ENCODE measurements at regions not wholly inside any gene's neighbourhood (a gene's known extent, or its start where the extent isn't known, plus 50 kb on each side); places are given as distances from the start of the nearest gene placed in this dataset.
A peak's percentile ranks its signal among the peaks of the same experiment; 100 is the strongest.

DNA sequence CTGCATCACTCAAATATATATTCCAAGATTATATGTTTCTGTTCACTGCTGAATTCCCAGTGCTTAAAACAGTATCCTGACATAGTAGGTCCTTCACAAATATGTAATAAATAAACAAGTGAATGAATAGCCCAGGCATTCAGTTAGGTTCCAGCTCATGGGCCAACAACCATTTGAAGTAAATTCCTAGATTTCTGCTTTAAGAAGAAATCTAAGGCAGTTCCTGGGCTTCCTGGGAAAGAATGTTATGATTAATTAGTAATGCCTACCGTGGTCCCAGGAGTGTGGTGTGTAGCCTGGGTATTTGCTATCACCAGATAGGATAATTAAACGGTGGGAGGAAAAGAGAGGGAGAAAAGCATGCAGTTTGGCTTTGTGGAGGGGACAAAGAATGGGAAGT lies 576.8 kb downstream of the SOX6 start:
- DNase-seq = no peak

DNA sequence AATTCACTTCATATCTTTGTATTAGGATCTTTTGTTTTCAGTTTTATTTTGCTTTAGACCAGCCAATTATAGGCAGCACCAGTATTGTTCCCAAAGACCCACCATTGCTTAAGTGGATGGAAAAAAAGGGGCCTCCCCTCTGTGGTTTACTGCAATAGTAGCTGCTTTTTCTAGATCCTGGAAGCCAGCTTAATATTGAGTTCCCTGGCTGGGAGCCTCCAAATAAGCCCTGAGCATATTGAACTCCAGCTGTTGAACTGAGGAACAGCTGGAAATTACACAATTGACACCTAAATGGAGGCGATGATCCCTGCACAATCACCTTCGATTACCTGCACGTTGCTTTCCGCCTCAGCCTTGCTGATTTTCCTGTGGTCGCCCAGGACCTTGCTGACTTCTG lies 576.0 kb downstream of the SOX6 start:
- no peak for DNase-seq

DNA sequence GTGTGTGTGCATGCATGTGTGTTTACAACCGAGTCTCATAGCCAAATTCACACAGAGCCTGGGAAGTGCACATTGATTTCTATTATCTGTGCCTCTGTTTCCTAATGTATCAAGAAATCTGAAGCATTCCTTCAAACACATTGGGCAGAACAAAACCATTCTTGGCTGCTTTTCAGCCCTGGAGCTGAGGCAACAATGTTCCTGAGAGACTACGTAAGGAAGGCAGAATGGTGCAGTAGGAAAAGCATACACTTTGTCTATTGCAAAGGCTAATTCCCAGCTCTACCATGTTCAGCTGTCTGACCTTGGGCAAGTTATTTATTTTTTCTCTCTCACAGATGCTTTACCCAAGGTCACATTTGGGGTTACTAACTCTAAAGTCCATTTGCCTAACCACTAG lies 575.5 kb downstream of the SOX6 start:
- DNase-seq = no peak

DNA sequence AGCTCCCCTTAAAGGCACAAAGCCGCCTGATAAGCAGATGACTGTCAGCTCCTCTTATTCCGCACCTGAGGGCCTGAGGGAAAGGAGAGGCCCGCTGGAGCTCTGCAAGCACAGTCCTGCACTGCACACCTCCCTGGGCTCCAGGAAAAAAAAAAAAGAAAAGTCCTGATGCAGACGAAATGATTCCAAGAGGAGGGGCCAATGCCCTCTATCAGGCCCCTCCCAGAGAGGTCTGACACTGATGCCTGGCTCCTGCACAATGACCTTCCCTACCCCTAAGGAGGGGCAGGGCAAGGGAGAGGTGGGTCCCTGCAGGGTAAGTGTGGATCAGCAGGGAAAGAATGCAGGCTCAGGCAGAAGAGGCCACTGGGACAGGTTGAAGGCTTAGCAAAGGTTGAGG lies 572.7 kb downstream of the SOX6 start:
- no peak for DNase-seq

DNA sequence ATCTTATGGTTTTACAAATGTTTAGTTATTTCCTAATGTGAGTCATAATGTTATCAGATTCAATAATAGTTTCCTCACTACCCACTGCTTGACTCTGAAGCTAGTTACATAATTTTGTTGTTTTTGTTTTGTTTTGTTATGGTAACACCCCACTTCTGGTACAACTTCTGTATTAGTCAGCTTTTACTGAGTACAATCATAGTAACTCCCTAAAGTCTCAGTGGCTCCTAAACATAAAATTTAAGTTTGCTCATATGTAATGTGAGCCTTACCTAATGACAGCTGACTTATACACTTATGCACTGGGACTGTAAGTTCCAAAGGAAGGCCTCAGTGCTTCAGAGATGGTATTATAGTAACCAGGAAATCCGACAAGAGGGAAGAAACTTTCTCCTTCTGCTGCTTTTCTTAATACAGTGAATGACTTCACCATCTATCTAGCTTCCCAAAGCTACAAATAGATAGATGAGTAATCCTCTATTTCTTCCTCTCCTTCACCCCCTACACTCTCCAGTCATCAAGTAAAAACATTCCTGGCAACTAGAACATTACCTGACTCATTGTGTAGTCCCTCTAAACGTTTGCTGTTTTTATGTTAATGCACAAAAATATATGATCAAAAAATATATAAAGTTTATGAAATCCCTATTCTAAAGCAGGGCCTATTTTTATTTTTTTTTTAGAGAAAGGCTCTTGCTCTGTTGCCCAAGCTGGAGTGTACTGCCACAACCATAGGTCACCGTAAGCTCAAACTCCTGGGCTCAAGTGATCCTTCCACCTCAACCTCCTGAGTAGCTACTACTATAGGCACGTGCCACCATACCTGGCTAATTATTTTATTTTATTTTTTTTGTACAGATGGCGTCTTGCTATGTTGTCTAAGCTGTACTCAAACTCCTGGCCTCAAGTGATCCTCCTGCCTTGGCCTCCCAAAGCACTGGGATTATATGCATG lies 563.0 kb downstream of the SOX6 start:
- peak; percentile 67 for DNase-seq

DNA sequence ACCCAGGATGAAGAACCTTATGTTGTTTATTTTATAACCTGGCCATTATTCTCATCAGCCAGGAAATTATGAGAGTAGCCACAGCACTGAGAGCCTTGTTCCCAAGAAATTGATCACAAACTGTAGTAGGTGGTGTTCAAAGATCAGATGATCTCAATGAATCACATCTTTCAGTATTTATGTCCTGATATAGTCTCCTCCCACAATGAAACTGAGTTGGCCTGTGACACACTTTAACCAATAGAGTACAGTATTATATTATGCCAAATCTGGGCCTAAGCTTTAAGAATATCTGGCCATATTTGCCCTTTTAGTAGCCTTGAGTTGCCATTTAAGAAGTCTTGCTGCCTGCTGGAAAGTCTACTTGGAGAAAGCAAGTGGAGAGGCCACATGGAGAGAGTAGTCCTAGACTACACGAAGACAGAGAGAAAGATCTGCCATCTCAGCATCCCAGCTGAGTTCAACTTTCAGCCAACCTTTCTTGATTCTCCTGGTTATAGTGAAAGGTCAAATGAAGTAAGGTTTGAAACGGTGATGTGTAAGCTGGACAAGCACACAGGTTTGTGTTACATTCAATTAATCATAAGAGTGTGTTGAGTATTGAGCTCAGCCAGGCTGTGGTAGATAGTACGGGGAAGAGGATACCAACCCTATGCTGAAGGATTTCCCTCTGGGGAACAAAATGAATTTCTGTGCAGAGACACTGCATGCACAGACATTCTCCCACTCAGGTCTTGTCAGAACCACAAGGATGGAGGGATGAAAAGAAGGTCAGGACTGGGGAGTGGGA lies 561.8 kb downstream of the SOX6 start:
- peak; percentile 10 for DNase-seq

DNA sequence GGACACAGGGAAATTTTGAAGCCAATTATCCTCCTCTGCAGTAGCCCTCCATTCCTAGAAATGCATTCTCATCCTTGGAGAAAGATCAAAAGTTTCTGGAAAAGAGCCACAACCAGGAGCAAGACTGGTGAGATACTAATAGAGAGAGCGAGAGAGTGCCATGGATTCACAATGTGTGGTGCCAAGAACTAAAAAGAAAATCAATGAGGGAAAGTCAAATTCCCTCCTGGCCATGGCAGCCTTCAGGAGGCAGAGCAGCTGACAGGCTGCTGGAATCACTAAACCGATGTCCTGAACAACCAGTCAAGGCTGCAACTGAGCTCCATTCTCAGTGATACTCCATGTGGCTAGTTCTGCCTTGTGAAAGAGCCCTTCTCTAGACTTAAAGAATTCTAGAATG lies 561.0 kb downstream of the SOX6 start:
- no peak for DNase-seq

DNA sequence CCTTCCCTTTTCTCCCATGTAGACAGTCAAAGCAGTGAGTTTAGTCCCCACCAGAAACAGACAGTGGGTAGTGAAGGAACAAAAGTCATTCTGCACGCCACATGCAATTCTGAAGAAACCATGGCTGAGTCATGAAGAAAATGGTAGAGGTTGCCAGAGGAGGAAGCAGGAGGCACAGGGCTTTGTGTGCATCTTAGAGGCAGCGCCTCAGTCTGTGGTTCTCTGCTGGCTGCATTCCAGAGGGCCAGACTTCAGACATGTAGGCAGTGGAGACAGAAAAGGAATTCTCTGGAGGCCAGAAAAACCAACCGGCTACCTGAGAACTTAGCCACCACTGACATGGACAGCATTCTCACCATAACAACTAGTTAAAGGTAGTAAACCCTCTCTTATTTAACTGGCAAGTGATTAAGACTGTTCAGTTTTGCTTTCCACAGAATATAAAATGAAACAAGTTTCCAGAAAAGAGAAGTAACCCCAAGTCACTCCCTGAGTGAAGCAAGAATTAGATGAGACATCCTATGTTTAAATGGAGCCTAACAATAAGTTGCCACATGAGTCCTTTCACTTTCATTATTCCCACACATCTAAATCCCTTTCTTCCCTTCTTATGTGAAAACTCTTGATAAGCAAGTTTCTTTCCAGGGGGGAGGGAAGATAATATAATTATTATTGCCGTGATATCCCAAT lies 556.1 kb downstream of the SOX6 start:
- peak; percentile 95 for DNase-seq

DNA sequence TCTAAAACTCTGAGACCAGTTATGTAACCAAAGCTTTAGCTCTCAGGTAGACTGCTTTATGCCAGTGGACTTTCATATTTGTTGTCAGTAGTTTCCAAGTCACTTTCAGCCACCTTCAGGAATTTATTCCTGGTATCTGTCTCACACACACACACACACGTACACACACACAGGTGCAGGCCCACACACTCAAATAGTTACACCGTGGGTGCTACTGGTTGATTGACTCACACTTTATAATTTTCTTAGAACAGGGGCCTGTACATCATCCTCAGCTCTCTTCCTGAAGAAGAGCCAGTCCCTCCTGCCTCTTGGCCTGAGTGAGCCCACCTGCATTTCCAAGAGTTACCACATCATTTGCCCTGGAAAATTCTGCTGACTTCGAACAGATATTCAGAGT lies 555.2 kb downstream of the SOX6 start:
- no peak for DNase-seq

DNA sequence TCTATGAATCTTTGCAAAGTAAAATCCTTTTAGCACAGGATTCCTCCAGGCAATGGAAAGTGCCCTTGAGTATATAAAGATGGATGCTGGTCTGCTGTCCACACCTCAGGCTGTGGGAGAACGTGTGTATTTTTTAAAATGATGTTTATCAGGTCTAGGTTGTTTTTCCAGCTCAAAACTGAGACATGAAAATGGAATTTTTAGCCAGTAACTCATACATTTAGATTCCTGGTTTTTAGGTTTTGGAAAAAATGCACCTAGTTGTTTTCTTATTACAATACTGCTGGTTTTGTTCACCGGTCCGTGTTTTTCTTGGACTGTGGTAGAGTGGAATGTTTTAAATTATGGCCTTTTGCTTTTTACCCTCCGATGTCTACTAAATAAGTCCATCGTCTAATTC lies 554.7 kb downstream of the SOX6 start:
- DNase-seq = no peak

DNA sequence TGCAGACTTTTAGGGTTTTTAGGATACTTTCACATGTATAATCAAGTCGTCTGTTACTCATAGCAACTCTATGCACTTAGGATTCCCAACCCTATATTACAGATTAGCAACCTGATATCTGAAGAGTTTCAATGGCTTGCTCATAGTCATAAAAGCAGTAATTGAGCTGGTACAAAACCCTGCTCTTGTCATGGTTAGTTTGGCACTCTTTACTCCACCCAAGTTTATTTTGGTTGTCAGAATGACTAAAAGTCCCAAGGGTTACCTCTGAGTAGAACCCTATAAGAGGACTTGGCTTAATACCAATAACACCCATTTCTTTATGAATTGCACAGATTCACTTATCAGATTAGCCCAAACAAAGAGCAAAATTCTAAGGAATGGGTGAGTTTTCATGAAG lies 550.6 kb downstream of the SOX6 start:
- no peak for DNase-seq

DNA sequence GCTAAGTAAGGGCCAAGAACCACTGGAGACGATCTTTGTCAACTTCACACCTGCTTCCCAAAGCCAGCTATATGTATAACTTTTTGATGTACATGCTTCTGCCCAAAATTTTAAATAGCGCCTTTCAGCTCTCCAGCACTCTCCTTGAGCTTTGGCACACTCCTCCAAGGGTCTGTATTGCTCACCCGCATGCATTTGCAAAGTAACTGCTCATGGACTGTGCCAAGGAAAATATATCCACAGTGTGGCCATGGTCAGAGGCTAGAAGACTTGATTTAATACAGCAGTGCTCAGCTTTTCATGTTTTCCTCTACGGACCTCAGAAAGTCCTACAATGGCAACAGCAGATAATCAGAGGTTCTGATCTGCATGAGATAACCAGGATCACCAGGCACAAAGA lies 550.1 kb downstream of the SOX6 start:
- DNase-seq = no peak

DNA sequence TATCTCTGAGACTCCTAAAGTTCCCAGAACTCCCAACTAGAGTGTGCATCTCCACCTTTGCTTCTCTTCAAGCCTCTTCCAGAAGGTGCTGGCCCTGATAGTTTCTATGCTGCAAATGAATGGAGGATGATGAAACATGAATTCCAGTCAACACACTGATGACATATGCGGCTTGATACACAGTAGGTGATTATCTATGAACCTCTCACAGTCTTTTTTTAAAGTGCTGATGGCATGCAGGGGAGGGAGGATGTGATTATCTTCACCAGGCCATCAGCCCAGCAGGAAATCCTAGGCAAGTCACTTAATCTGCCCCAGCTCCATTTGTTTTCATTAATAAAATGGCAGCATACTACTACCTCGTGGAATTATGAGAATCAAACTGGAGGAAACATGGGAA lies 548.5 kb downstream of the SOX6 start:
- DNase-seq = no peak

DNA sequence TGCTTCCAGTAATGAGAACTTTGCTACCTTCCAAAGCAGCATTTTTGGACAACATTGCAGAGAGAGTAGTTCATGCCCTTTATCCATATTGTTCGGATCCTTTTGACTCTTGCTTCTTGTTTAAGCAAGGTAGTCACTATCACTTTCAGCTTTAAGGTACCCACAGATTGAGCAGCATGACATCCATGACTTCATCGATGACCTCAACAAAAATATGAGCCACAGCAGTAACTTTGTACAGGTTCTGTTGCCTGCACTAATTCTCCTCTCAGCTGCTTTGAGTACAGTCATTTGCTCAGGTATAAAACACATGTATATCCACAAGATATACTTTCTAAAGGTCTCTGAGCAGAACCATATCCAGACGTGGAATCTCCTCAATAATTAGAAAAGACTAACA lies 546.3 kb downstream of the SOX6 start:
- no peak for DNase-seq

DNA sequence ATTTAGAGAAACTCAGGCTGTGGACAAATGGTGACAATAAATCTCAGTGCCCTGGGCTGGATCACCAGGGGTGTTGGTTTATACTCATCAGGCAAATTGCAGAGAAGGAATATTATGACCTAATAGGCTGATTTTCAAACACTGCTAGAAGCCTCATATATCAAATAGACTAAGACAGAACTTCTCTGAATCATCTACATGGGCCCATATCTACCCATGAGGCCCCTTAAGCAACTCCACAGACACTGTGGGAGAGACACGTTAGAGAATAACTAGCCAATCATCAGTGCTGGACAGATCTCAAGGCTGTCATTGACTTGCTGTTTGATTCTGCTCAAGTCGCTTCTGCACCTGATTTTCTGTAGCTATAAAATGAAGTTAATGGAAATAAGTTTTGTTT lies 545.8 kb downstream of the SOX6 start:
- DNase-seq = no peak

DNA sequence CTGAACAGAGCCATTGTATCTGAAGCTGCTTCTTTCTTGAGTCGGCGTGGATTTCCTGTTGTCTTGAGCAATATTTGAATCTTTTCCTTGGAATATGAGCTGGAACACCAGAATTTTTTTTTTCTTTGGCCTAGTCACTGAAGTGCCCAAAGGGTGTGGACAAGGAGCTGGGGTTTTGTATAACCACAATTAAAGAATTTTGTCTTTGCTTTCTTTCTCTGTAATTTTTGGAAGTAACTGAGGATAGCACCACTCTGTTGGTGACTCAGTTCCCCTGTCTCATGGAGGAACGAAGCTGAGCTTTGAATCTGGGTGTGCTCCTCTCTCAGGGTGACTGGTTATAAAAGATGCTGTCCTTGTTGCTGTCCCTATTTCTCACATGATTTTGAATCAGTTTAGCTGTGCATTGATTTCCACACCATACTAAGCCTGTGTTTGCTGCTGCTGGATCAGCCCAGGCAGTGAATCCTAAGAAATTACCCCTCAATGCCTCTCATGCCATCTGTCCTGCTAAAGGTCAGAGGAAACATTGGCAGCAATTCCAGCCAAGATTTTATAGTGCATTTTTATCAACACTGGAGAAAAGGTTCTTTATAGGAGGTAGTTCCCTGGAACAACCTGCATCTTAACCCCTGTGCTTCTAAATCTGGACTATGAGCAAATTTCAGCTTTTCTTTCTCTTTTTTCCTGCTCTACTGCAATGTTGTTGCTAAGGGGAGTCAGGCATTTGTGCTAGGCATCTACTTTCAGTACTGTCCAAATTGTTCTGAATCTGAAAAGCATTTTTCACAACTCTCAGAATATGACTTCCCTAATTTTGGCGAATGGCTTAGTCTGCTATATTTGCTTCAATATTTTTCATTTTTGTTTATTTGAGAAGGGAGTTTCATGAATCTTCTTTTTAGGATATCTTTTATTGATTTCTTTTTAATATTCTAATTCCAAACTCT lies 540.8 kb downstream of the SOX6 start:
- DNase-seq = peak; percentile 63

DNA sequence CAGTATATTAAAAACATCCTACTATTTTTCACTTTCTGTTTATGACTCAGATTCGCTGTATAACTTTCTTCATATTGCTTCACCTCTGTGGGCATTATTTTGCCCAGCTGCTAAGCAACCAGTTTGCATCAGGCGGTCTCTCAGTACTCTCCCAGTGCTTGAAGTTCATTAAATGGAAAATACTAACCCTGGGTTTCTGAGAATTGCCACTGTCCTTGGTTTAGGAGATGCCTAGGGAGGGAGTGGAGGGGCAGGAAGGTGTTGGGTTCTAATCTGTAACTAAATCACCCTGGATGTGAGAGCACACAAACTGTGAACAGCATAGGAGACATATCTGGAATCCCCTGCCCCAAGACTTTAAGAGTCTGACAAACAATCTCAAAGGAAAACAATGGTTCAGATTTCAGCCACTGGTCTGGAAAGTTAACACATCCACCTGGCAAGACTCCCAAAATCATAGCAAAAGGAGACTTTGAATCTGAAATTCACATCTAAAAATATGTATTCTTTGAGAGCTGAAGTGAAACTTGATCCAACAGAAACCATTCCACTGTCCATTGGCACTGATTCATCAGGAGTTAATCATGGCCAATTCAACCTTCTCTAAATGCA lies 540.0 kb downstream of the SOX6 start:
- DNase-seq = peak; percentile 89

DNA sequence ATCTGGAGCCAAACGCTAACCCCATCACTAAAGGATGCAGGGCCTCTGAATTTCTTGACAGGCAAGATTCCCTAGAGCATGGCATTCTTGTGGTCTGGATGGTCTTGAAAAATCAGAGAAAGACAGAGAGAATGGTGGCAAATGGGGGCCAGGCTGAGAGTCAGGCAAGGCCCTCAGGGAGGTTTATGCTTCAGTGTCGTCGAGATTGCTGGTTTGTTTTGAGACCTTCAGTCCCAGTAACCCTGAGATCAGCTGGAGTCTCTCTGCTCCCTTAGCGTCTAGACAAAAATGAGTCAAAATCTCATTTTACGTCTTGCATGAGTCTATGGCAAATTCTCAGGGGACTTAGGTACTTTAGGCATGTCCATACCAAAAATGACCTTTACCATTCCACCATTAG lies 539.3 kb downstream of the SOX6 start:
- DNase-seq = no peak

DNA sequence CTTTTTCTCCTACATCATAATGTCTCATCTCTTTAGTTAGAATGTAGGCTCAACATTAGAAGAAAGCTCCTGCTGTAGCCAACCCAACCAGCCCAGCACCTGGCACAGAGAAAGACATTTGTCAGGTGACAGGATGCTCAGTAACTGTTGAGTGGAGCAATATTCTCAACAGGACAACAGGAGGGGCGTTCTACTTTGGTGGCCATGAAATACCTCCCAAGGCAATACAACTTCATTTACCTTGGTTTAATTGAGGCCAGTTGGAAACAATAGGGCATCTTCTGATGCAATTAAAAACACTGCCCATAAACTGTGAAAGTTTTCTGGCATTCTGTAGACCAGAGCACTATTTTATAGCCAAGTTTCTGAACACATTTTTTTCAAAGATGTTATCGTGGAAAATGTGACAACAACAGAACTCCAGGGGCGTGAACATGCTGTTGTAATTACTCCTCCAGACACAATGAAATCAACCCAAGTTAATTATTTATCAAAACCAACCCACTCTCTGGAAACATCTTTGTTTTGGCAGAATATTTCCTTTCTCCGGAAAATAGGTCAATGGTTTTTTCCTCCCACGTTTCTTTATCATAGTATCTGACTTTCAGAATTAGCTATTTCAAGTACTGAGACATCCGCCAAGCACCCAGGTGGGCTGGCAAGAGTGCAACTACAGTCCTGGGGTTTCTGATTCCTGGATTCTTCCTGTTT lies 538.1 kb downstream of the SOX6 start:
- DNase-seq = peak; percentile 7

DNA sequence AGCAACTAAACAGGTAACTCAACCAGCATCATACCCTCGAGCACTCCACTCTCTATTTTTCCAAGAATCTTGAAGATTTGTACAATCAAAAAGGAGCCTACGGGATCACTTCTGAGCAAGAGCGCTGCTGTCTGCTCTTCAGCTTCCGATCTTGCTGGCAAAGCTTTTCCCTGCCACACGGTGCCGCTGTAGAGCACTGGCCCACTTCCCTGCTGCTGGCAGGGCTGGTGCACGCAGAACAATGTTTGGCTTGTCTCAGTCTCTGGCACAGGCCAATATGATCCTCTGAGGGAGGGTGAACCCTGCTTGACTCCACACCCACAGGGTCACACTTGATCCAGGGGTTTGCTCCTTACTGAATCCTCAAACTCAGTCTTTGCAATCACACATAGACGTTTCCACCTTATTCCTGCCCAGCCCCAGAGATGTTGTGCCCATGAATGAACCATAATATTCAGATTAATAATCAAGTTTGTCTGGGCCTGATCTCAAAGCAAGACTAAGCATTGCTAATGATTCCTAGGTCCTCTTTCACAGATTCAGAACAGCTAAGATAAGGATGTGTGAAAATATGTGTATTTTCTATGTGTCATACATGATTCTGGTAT lies 536.6 kb downstream of the SOX6 start:
- peak; percentile 70 for DNase-seq

DNA sequence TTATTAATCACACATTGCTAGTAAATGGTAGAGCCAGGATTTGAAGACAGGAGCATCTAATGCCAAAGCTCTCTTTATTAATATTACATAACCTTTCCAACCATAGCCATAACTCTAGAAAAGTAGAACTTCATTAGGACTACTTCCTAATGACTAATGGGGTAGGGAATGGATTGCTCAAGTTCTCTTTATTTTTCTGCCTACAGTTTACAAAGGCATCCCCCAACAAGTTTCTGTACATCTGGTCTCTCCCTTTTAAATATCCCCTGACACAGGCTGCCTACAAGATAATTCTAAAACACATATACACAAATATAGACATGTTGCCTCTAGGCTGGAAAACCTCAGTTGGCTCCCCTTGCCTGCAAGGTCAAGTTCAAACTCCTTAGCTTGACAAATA lies 534.9 kb downstream of the SOX6 start:
- peak; percentile 31 for DNase-seq

Data from suppressor macrophage treated with lipopolysaccharide for 4 hours (primary cell).